ENCODE measurements at regions not wholly inside any gene's neighbourhood (a gene's known extent, or its start where the extent isn't known, plus 50 kb on each side); places are given as distances from the start of the nearest gene placed in this dataset.

- TF ChIP-seq, protein P1, sequence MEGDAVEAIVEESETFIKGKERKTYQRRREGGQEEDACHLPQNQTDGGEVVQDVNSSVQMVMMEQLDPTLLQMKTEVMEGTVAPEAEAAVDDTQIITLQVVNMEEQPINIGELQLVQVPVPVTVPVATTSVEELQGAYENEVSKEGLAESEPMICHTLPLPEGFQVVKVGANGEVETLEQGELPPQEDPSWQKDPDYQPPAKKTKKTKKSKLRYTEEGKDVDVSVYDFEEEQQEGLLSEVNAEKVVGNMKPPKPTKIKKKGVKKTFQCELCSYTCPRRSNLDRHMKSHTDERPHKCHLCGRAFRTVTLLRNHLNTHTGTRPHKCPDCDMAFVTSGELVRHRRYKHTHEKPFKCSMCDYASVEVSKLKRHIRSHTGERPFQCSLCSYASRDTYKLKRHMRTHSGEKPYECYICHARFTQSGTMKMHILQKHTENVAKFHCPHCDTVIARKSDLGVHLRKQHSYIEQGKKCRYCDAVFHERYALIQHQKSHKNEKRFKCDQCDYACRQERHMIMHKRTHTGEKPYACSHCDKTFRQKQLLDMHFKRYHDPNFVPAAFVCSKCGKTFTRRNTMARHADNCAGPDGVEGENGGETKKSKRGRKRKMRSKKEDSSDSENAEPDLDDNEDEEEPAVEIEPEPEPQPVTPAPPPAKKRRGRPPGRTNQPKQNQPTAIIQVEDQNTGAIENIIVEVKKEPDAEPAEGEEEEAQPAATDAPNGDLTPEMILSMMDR (IDR thresholded peaks at IDR 0.05): no peak
- no peak for TF ChIP-seq POLR2A (IDR thresholded peaks at IDR 0.05)
These were observed 144.3 kb downstream of the KBTBD8 start for GRCh38 chr3:67142432-67142831.
